Type B pancreatic cell (in vitro differentiated cells): ENCODE measurements at regions not wholly inside any gene's neighbourhood (a gene's known extent, or its start where the extent isn't known, plus 50 kb on each side); places are given as distances from the start of the nearest gene placed in this dataset.

ENCODE experiments used
- DNase-seq: peaks from one replicate; pipeline ENCODE4 v3.0.0; 2021; ENCODE audit warnings: mixed read lengths; ENCODE audit not compliant: unreplicated experiment; ENCODE audit errors: extremely low spot score
- H3K27ac Mint-ChIP-seq: 2 replicates; pipeline ENCODE4 v1.8.0; 2021; ENCODE audit warnings: mild to moderate bottlenecking, mixed read lengths
- H3K27me3 Mint-ChIP-seq: 2 replicates; pipeline ENCODE4 v1.8.0; 2021; ENCODE audit warnings: mixed read lengths
- H3K36me3 Mint-ChIP-seq: 2 replicates; pipeline ENCODE4 v1.8.0; 2021; ENCODE audit warnings: mixed read lengths
- H3K4me1 Mint-ChIP-seq: one replicate; pipeline ENCODE4 v1.8.0; 2021; ENCODE audit warnings: mixed read lengths; ENCODE audit not compliant: unreplicated experiment
- H3K4me3 Mint-ChIP-seq: 2 replicates; pipeline ENCODE4 v1.8.0; 2021; ENCODE audit warnings: mild to moderate bottlenecking, mixed read lengths
- H3K9me3 Mint-ChIP-seq: 2 replicates; pipeline ENCODE4 v1.8.0; 2021; ENCODE audit warnings: mixed read lengths
- TF ChIP-seq, protein P1 (sequence below): fragments of 200-600 bp; sonication (generic); conservative IDR thresholded peaks from 2 replicates; pipeline ENCODE4 v1.5.0; 2021; ENCODE audit warnings: antibody characterized with exemption, mild to moderate bottlenecking

DNA sequence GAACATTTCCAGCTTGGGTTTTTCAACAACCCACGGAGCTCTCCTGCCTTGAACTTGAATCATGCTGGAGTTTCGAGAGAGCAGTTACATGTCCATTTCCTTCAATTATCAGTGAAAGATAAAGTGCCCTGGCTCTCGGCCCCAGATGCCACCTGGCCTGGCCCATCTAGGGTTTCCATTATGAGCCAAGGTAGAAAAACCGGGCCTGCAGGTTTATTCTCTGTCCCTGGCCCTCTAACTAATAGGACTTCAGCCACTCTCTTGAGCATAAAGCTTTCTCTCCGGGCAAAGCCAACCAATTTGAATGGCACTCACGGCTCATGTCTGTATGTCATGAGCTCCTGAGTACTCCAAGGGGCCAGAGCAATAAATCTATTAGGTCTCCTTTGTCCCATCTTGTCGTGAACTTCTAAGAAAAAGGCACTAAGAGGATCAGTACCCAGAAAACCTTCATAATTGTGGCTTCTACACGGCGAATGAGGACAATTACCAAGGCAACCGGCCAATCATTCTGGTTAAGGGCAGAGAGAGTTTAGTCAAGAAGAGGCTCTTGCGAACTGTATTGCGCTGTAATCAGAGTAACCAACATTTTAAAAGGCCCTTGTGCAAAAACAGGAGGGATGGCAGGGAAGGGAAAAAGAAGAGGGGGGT is 392.3 kb downstream of the MED13L start:
- TF ChIP-seq, protein P1, sequence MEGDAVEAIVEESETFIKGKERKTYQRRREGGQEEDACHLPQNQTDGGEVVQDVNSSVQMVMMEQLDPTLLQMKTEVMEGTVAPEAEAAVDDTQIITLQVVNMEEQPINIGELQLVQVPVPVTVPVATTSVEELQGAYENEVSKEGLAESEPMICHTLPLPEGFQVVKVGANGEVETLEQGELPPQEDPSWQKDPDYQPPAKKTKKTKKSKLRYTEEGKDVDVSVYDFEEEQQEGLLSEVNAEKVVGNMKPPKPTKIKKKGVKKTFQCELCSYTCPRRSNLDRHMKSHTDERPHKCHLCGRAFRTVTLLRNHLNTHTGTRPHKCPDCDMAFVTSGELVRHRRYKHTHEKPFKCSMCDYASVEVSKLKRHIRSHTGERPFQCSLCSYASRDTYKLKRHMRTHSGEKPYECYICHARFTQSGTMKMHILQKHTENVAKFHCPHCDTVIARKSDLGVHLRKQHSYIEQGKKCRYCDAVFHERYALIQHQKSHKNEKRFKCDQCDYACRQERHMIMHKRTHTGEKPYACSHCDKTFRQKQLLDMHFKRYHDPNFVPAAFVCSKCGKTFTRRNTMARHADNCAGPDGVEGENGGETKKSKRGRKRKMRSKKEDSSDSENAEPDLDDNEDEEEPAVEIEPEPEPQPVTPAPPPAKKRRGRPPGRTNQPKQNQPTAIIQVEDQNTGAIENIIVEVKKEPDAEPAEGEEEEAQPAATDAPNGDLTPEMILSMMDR = no peak
- Mint-ChIP-seq H3K36me3 (no peaks in the 10 kb centered on the region), H3K4me3 (no peak overlapping the region), H3K27me3 (no peaks in the 10 kb centered on the region), H3K4me1 (peaks cover 19% of the 10 kb centered on the region), H3K27ac (peak overlapping the region; percentile 34), H3K9me3 (peaks cover 6% of the 10 kb centered on the region)
- no peak for DNase-seq

DNA sequence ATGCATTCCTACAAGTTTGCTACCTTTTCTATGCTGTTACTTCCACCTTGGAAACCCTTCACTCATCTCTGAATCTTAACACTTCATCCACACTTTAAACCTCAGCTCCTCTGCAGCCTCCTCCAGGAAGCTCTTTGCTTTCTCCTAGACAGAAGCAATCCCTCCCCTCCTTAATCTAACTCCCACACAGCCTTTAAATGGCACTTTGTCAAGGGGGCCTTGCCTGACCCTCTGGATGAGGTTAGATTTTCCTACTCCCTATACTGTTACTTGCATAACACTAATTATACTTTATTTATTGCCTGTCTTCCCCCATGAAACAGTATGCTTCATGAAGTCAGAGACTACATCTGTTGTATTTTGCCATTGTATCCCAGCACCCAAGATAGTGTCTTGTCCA is 394.6 kb downstream of the MED13L start:
- Mint-ChIP-seq H3K4me1 (peaks cover 23% of the 10 kb centered on the region), H3K27ac (no peak overlapping the region), H3K27me3 (no peaks in the 10 kb centered on the region), H3K9me3 (peaks cover 10% of the 10 kb centered on the region), H3K4me3 (no peak overlapping the region), H3K36me3 (no peaks in the 10 kb centered on the region)
- TF ChIP-seq, protein P1 = no peak
- DNase-seq = no peak

- Mint-ChIP-seq H3K4me3 (no peak overlapping the region), H3K9me3 (peaks cover 14% of the 10 kb centered on the region), H3K27me3 (no peaks in the 10 kb centered on the region), H3K27ac (no peak overlapping the region), H3K36me3 (no peaks in the 10 kb centered on the region), H3K4me1 (peaks cover 16% of the 10 kb centered on the region)
- DNase-seq = no peak
- TF ChIP-seq, protein P1 = no peak
Observed at GRCh38 chr12:115880238-115880637, 397.3 kb downstream of the MED13L start.

- peaks cover 10% of the 10 kb centered on the region for H3K4me1 Mint-ChIP-seq
- TF ChIP-seq, protein P1 = no peak
- H3K36me3 Mint-ChIP-seq = no peaks in the 10 kb centered on the region
- no peak for DNase-seq
- peaks cover 10% of the 10 kb centered on the region for H3K9me3 Mint-ChIP-seq
- H3K27me3 Mint-ChIP-seq = no peaks in the 10 kb centered on the region
- H3K27ac Mint-ChIP-seq = no peak overlapping the region
- no peak overlapping the region for H3K4me3 Mint-ChIP-seq
Observed at GRCh38 chr12:115879354-115879753, 398.1 kb downstream of the MED13L start.

DNA sequence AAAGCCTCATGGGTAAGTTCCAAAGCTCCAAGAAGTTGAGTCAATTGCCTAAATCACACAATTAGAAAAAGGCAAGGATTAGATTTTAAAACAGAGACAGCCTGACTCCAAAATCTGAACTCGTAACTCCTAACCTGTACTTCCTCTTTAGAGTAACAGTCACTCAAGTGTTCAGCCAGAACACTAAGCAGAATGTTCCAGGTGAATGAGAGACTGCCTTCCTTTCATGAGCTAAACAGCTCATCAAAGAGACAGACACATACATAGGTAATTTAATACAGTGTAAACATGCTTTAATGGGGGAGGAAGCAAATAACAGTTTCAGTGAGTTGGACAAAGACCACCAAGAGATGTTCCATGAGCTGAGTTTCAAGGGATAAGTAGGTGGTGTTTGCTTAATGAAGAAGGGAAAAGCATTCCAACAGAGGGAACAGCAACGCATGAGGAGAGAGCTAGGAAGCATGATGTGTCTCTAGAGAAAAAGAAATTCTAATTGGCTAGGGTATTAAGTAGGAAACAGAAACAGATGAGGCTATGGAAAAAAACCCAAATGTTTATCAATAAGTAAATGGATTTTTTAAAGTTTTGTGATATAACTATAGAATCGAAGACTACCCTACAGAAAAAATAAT is 403.9 kb downstream of the MED13L start:
- no peak for DNase-seq
- TF ChIP-seq, protein P1 = no peak
- peaks cover 9% of the 10 kb centered on the region for H3K9me3 Mint-ChIP-seq
- peak overlapping the region; percentile 89 for H3K27ac Mint-ChIP-seq
- peak overlapping the region; percentile 51 for H3K4me3 Mint-ChIP-seq
- H3K27me3 Mint-ChIP-seq = no peaks in the 10 kb centered on the region
- peaks cover 16% of the 10 kb centered on the region for H3K4me1 Mint-ChIP-seq
- H3K36me3 Mint-ChIP-seq = no peaks in the 10 kb centered on the region
